ENCODE measurements at regions not wholly inside any gene's neighbourhood (a gene's known extent, or its start where the extent isn't known, plus 50 kb on each side); places are given as distances from the start of the nearest gene placed in this dataset.
A peak's percentile ranks its signal among the peaks of the same experiment; 100 is the strongest.
"Not testable (repeated sequence)": the region's sequence is repeated elsewhere in the genome, so short reads cannot be mapped to it uniquely, and the experiment has no call there.

DNA sequence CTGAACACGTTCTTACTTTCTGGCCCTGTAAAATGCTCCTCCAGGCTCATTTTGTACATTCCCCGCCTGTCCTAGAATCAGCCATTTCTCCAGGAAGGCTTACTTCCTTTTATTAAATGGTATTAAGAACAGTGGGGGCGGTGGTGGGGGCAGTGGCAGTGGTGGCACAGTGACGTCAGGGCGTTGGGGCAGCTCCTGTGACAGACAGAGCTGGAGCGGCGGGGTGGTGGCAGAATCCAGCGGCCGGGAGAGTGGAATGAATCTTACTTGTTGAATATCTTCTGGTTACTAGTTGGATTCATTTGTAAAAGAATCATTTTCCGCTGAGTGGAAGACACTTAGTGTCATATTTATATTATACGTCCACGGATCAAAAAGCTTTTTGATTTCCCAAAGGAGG, 262.6 kb downstream of the BCL2L11 start:
- H3K27me3 ChIP-seq (ENCODE audit: control insufficient read depth, insufficient read depth, low read length); DNase-seq (ENCODE audit: low read depth, low spot score); H3K9me3 ChIP-seq (ENCODE audit: control insufficient read depth, insufficient read depth, low read depth, low read length); intact Hi-C loops (cut with micrococcal nuclease; ENCODE audit: unreplicated experiment); CTCF ChIA-PET; H3K36me3 ChIP-seq (ENCODE audit: control insufficient read depth, insufficient read depth, low read length); H3K4me1 ChIP-seq (ENCODE audit: control insufficient read depth, insufficient read depth, low read length); POLR2A ChIA-PET; H3K4me3 ChIP-seq (ENCODE audit: low read depth in 2 of 2, low read length in 2 of 2); ATAC-seq; BruUV-seq (replicated peaks); H3K27ac ChIP-seq (ENCODE audit: low read length); in situ Hi-C loops (cut with HindIII; ENCODE audit: low pct_unique_long_range_greater_than_20kb, low sequenced_read_pairs): not testable (repeated sequence)

DNA sequence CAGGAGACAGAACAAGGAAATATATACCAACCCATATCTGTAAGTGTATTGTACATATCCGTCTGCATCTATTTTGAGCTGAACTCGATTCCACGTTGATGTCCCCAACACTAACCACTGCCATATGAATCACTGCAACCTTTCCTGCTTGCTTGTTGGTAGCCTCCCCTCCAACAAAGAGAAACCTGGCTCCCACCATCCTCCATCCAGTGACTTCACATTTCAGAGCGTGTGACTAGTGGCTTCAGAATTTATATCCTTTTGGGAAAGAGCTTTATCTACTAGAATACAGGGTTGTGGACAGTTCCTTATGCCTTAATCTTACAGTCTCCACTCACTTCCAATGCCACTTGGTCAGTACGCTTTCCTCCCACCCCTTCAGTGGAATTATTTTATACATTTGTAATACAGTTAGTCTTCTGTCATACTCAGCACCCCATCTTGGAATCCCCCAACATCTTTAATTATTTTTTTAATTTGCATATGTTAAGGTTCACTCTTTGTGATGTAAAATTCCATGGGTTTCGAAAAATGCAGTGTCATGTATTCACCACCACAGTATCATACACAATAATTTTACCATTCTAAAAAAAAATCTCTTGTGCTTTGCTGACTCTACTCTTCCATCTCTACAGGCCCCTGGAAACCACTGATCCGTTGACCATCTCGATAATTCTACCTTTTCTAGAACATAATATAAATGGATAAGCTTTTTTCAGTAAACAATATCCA, 264.7 kb downstream of the BCL2L11 start:
- POLR2A ChIA-PET; intact Hi-C loops (cut with micrococcal nuclease; ENCODE audit: unreplicated experiment); H3K4me3 ChIP-seq (ENCODE audit: low read depth in 2 of 2, low read length in 2 of 2); H3K4me1 ChIP-seq (ENCODE audit: control insufficient read depth, insufficient read depth, low read length); in situ Hi-C loops (cut with HindIII; ENCODE audit: low pct_unique_long_range_greater_than_20kb, low sequenced_read_pairs); H3K9me3 ChIP-seq (ENCODE audit: control insufficient read depth, insufficient read depth, low read depth, low read length); H3K36me3 ChIP-seq (ENCODE audit: control insufficient read depth, insufficient read depth, low read length); ATAC-seq; DNase-seq (ENCODE audit: low read depth, low spot score); H3K27ac ChIP-seq (ENCODE audit: low read length); BruUV-seq (replicated peaks); CTCF ChIA-PET; H3K27me3 ChIP-seq (ENCODE audit: control insufficient read depth, insufficient read depth, low read length): not testable (repeated sequence)

DNA sequence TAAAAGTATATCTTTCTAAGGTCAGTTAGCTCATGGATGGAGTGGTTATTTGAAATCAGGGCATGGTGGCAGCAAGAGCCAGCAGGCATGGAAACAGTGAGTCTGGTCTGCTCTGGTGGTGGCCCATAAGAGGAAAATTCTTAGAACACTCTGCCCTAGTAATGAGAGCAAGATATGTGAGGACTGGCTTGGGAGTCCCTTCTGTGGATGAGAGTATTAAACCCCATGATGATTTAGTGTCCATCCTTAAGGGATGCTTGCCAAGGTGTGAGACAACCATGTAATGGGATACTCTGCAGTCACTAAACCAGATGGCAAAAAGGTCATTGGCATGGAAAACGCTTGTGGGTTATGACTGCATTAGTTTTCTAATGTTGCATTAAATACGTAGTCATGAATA, 269.9 kb downstream of the BCL2L11 start:
- POLR2A ChIA-PET; BruUV-seq (replicated peaks); H3K27me3 ChIP-seq (ENCODE audit: control insufficient read depth, insufficient read depth, low read length); ATAC-seq; CTCF ChIA-PET; H3K36me3 ChIP-seq (ENCODE audit: control insufficient read depth, insufficient read depth, low read length); intact Hi-C loops (cut with micrococcal nuclease; ENCODE audit: unreplicated experiment); DNase-seq (ENCODE audit: low read depth, low spot score); H3K4me1 ChIP-seq (ENCODE audit: control insufficient read depth, insufficient read depth, low read length); H3K27ac ChIP-seq (ENCODE audit: low read length); H3K9me3 ChIP-seq (ENCODE audit: control insufficient read depth, insufficient read depth, low read depth, low read length); in situ Hi-C loops (cut with HindIII; ENCODE audit: low pct_unique_long_range_greater_than_20kb, low sequenced_read_pairs); H3K4me3 ChIP-seq (ENCODE audit: low read depth in 2 of 2, low read length in 2 of 2): not testable (repeated sequence)

DNA sequence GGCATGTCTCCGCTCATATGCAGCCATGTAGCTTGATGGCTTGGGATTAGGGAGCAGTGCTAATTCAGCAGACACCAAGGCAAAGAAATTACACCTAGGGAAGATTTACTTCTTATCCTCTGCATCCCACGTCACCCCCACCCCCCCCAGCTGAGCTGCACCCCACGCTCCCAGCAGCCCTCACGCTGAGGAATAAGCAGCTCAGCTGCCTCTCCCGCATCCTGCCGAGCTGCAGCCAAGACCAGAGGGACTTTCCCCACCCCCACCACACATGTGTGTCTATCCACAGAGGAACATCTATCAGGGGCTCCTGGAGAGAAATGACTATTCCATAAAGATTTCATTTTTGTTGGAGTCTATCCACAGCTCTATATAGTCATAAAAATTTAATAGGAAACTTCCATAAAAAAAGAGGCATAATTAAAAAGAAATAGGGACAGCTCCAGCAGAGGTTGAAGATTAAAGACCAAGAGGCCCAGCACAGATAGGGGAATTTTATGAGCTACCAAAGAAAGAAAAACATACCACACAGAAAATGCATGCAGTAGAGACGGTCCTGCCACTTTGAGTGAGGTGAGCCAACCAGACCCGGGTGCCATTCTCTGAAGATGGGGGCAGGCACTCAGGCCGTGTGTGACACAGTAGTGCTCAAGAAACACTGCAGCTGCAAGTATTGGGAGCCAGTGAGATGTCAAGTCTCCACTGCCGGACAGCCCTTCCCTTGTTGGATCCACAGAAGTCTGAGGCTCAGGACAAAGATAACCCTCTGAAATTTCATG, 274.8 kb downstream of the BCL2L11 start:
- DNase-seq (ENCODE audit: low read depth, low spot score); POLR2A ChIA-PET; H3K27me3 ChIP-seq (ENCODE audit: control insufficient read depth, insufficient read depth, low read length); H3K9me3 ChIP-seq (ENCODE audit: control insufficient read depth, insufficient read depth, low read depth, low read length); intact Hi-C loops (cut with micrococcal nuclease; ENCODE audit: unreplicated experiment); BruUV-seq (replicated peaks); H3K4me3 ChIP-seq (ENCODE audit: low read depth in 2 of 2, low read length in 2 of 2); H3K36me3 ChIP-seq (ENCODE audit: control insufficient read depth, insufficient read depth, low read length); H3K4me1 ChIP-seq (ENCODE audit: control insufficient read depth, insufficient read depth, low read length); CTCF ChIA-PET; in situ Hi-C loops (cut with HindIII; ENCODE audit: low pct_unique_long_range_greater_than_20kb, low sequenced_read_pairs); H3K27ac ChIP-seq (ENCODE audit: low read length): not testable (repeated sequence)
- ATAC-seq: peak; percentile 74

DNA sequence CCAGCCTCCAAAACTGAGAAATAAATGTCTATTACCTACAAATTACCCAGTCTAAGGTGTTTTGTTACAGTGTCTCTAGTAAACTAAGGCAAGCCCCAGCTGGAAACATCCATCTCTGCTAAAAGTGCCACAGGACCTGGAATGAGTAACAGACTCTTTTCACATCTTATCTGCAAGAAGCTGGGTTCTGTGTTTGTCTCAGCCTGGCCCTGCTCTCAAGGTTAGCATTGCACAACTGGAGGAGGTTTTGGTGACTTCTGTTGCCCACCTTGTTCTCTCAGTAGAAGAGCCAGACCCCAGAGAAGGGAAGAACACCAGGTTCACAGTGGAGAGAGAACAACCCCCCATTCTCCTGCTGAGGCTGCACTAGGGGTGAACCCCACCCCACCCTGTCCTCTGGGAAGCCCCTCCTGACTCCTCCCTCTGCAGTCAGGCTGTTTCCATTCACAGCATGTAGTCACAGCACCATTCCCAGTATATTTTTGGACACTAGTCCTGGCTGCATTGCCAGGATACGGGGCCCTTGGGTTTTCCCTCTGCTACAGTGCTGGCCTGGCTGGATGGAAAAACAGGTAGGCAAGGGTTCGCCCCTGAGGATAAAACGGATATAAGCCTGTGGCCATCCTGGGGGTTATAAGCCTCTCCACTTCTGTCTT, 280.0 kb downstream of the BCL2L11 start:
- H3K27me3 ChIP-seq (ENCODE audit: control insufficient read depth, insufficient read depth, low read length); in situ Hi-C loops (cut with HindIII; ENCODE audit: low pct_unique_long_range_greater_than_20kb, low sequenced_read_pairs); intact Hi-C loops (cut with micrococcal nuclease; ENCODE audit: unreplicated experiment); H3K4me3 ChIP-seq (ENCODE audit: low read depth in 2 of 2, low read length in 2 of 2); H3K9me3 ChIP-seq (ENCODE audit: control insufficient read depth, insufficient read depth, low read depth, low read length); ATAC-seq; H3K4me1 ChIP-seq (ENCODE audit: control insufficient read depth, insufficient read depth, low read length); H3K27ac ChIP-seq (ENCODE audit: low read length); POLR2A ChIA-PET; H3K36me3 ChIP-seq (ENCODE audit: control insufficient read depth, insufficient read depth, low read length); BruUV-seq (replicated peaks); CTCF ChIA-PET; DNase-seq (ENCODE audit: low read depth, low spot score): not testable (repeated sequence)

DNA sequence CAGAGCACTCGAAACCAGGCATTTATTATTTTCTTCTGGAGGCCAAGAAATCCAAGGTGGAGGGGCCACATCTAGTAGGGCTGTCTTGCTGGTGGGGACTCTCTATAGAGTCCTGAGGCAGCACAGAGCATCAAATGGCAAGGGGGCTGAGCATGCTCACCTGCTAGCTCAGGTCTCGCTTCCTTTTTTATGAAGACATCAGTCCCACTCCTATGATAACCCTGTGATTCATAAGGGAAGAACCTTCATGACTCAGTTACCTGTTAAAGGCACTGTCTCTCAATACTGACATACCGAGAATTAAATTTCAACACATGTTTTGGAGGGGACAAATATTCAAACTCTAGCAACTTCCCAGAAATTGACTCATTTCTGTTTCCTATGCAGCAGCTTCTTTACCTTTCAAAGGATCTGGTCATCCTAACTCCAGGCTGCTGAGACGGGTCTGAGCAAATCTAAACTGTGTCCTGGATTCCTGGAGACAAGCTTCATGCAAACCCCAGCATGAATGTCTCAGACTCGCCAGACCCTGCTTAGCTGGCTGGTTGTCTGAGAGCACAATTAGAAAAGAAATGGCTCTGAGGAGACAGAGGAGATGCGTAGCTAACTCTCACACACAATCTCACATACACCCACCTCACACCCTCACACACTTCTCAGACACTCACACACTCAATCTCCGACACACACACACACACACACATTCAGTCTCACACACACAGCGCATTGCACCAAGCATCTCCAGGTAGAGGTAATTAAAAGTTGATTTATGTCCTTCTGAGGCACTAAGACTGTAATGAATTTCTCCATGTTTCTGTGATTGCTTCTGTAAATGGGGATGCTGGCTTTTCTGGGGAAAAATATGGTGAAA, 280.8 kb downstream of the BCL2L11 start:
- H3K36me3 ChIP-seq (ENCODE audit: control insufficient read depth, insufficient read depth, low read length); H3K9me3 ChIP-seq (ENCODE audit: control insufficient read depth, insufficient read depth, low read depth, low read length); CTCF ChIA-PET; intact Hi-C loops (cut with micrococcal nuclease; ENCODE audit: unreplicated experiment); H3K4me3 ChIP-seq (ENCODE audit: low read depth in 2 of 2, low read length in 2 of 2); H3K27ac ChIP-seq (ENCODE audit: low read length); ATAC-seq; POLR2A ChIA-PET; in situ Hi-C loops (cut with HindIII; ENCODE audit: low pct_unique_long_range_greater_than_20kb, low sequenced_read_pairs); DNase-seq (ENCODE audit: low read depth, low spot score); H3K4me1 ChIP-seq (ENCODE audit: control insufficient read depth, insufficient read depth, low read length); BruUV-seq (replicated peaks); H3K27me3 ChIP-seq (ENCODE audit: control insufficient read depth, insufficient read depth, low read length): not testable (repeated sequence)

DNA sequence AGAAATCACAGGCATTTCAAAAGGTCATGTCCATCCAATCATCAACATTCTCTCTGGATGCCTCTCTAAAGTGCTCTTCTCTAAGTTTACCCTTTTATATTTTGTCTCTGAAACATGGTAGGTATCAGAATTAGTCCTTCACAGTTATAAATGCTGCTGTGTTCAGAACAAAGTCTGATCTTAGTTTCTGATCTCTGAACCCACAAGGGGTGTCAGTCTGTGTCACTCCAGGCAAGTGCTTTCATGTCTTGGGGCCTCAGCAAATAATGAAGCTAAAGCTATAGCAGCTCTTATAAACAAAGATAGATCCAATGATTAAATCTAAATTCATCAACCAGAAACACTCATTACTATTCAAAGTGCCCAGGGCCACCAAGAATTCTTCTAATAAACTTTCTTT, 281.7 kb downstream of the BCL2L11 start:
- H3K4me1 ChIP-seq (ENCODE audit: control insufficient read depth, insufficient read depth, low read length); in situ Hi-C loops (cut with HindIII; ENCODE audit: low pct_unique_long_range_greater_than_20kb, low sequenced_read_pairs); CTCF ChIA-PET; ATAC-seq; BruUV-seq (replicated peaks); H3K4me3 ChIP-seq (ENCODE audit: low read depth in 2 of 2, low read length in 2 of 2); POLR2A ChIA-PET; intact Hi-C loops (cut with micrococcal nuclease; ENCODE audit: unreplicated experiment); H3K36me3 ChIP-seq (ENCODE audit: control insufficient read depth, insufficient read depth, low read length); H3K27ac ChIP-seq (ENCODE audit: low read length); DNase-seq (ENCODE audit: low read depth, low spot score); H3K9me3 ChIP-seq (ENCODE audit: control insufficient read depth, insufficient read depth, low read depth, low read length); H3K27me3 ChIP-seq (ENCODE audit: control insufficient read depth, insufficient read depth, low read length): not testable (repeated sequence)
